ENCODE measurements at regions not wholly inside any gene's neighbourhood (a gene's known extent, or its start where the extent isn't known, plus 50 kb on each side); places are given as distances from the start of the nearest gene placed in this dataset.

DNA sequence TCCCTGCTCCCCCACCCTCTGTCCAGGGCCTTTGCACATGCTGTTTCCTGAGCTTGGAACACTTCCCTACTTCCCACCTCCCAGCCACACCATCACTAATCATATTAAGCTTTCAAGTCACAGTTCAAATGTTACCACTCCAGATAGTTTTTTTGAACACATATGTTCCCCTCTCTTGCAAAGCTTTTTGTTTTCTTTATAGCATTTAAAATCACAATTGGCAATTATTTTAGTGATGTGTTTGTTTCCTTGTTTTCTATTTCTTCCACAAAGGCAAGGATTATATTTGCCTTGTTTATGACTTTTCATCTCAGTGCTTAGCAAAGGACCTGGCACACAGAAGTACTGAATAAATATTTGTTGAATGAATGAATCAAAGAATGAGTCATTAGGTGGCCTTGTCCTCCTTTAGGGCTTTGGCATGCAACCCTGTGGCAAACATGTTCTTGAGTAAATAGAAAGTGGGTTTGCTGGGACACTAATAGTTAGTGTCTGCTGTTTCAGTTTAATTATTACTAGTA is 386.8 kb downstream of the FGF10 start:
- DNase-seq, result no peak
- TF ChIP-seq GATA1 (IDR thresholded peaks at IDR 0.05; ENCODE audit: low read depth, low read length) (no peak), POLR2A (IDR thresholded peaks at IDR 0.05; ENCODE audit: low read length) (no peak)

DNA sequence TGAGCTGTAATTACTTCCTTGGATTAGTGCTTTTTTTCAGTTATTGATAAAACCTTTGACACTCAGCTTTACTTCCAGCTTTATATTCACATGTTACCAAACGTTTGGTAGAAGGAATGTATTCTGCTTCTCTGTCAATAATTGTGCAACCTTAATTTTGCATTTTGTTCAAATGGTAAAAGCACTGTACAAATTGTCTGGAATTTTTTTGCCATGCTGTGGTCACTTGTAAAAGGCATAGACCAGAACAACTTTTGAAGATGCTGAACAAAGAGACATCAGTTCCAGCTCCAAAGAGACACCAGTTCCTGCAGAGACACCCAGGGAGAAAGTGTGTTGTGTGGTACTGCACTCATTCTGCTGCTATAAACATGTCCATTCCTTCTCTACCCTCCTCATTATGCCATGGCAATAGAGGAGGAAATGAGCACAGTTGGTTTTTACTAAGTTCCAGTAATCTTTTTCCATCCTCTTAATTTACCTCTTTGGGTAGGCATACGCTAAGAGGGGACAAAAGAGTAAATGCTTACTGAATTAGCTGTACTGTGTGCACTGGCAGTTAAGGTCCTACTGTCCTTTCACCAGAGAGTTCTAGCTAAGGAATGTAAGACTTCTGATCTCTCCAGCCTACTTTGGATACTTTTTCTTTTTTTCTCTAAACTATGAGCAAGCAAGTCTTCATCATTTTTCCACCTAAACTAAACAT is 387.4 kb downstream of the FGF10 start:
- no peak for TF ChIP-seq GATA1 (IDR thresholded peaks at IDR 0.05; ENCODE audit: low read depth, low read length)
- TF ChIP-seq POLR2A (IDR thresholded peaks at IDR 0.05; ENCODE audit: low read length), result no peak
- no peak for DNase-seq

DNA sequence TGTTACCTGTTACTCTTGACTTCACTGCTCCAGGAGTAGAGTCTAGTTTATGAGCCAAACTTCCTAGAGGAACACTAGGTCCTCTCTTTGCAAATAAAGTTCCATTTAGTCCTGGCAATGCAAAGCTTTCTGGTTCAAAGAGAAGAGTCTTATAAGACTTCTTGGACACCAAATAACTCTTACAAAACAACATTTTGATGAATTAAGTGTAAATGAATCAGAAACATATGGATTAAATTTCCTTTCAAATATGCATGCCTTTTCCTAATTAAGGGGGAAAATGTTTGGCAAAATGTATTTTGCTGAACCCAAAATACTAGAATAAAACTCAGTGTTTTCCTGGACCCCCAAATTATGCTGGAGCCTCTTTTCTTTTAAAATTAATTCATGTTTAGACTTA is 388.0 kb downstream of the FGF10 start:
- DNase-seq, result no peak
- TF ChIP-seq POLR2A (IDR thresholded peaks at IDR 0.05; ENCODE audit: low read length) (no peak), GATA1 (IDR thresholded peaks at IDR 0.05; ENCODE audit: low read depth, low read length) (no peak)

DNA sequence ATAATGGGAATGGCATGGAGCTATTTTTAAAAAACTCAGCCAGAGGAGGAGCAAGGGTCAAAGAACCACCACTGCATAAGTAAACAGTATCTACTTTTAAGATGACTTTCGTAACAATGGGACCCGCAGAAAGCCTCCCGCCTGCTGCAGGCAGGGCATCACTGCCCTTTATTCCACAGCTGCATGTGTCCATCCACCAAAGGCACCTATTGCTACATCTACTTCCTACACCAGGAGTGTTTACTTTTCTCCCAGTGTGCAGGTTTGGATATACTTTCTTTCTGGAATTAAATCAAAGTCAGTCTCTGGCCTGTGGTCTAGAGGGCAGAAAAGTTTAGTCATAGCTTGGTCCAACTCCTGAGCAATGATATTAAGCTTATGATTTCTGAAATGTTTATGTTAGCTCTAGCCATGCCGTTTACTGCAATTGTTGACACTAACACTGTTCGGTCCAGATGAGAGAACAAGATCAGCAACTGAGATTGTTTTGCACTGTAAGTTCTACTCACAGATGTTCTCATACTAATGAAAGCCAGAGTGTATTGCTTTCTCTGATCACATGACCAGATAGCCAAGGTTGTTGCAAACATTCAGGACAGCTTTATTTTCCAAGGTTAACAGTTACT is 391.5 kb downstream of the FGF10 start:
- TF ChIP-seq GATA1 (IDR thresholded peaks at IDR 0.05; ENCODE audit: low read depth, low read length) (no peak), POLR2A (IDR thresholded peaks at IDR 0.05; ENCODE audit: low read length) (no peak)
- DNase-seq, result no peak

DNA sequence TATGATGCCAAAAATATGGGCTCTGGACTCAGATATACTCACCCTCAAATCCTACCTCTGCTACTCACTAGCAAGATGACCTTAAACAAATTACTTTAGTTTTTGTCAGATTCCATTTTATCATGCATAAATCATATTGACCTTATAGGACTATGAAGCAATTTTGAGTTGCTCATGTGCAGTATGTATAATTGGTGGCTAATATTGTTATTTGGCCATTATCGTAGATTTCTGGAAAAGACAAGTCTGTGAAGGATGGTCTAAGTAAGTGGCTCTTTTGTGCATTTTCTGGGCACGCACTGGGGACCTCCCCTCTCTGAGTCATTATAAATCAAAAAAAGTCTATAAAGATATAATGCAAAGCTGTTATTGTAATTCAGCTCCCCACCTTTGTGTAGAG is 393.0 kb downstream of the FGF10 start:
- DNase-seq, result no peak
- TF ChIP-seq GATA1 (IDR thresholded peaks at IDR 0.05; ENCODE audit: low read depth, low read length) (no peak), POLR2A (IDR thresholded peaks at IDR 0.05; ENCODE audit: low read length) (no peak)

DNA sequence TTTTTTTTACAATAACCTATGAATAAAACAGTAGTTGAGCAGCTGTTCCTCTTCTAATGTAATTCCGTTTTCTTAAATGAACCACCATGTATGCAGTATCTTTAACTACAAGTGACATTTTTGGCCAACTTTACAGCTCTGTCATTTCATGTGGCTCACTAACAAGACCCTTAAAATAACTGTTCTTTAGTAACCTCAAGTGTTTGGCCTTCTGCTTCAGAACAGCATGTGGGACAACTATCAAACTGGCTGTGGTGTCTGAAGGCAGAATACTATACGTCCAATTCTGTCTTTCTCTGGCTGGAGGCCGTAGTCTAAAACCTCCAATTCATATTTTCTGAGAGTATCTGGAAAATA is 391.4 kb downstream of the NNT start:
- TF ChIP-seq GATA1 (IDR thresholded peaks at IDR 0.05; ENCODE audit: low read depth, low read length), result no peak
- TF ChIP-seq POLR2A (IDR thresholded peaks at IDR 0.05; ENCODE audit: low read length), result no peak
- no peak for DNase-seq

DNA sequence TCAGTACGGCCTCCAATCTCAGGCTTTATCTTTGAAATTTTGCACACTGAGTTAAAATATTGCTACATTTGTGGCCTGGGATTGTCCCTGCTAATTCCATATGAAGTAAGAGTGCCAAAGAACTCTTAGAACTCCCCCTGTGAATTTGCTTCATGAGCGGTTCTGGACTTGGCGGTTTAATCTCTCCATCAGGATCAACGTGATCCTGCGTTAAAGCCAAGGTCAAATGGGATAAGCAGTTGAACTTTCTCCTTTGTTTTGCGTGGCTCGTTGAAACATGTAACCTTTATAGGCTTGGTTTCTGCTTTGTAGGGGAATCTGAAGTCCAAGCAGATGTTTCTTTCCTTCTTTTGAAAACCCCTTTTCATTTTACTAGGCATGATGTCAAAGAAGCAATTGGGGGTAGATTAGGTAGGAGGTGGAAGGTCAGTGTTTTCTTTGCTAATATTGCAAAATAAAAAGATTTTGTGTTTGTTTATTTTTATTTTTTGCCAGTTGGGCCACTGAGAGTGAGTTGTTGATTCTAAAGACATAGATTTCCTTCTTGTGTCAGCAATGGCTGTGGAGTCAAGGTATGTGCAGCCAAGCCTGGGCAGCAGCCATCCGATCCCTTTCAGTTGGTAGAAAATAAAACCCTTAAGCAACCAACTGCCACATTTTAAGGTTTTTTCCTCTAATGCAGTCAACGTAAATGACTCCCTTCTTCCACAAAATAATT is 390.8 kb downstream of the NNT start:
- DNase-seq, result no peak
- TF ChIP-seq POLR2A (IDR thresholded peaks at IDR 0.05; ENCODE audit: low read length) (no peak), GATA1 (IDR thresholded peaks at IDR 0.05; ENCODE audit: low read depth, low read length) (no peak)

DNA sequence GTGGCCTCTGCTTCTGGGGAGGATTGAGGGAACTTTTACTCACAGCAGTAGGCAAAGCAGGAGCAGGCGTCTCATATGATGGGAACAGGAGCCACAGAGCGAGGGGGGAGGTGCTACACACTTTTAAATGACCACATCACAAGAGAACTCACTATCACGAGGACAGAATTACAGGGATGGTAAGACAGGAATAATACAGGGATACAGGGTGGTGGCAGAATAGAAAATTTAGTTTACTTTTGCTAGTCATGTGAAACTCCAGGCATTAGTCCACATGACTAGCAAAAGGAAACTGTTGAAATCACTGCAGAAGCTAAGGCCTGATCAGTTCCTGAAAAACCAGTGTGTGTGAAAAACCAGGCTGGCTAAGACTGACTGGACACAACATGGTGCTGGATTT is 382.4 kb downstream of the NNT start:
- DNase-seq, result no peak
- TF ChIP-seq GATA1 (IDR thresholded peaks at IDR 0.05; ENCODE audit: low read depth, low read length), result no peak
- TF ChIP-seq POLR2A (IDR thresholded peaks at IDR 0.05; ENCODE audit: low read length), result no peak

DNA sequence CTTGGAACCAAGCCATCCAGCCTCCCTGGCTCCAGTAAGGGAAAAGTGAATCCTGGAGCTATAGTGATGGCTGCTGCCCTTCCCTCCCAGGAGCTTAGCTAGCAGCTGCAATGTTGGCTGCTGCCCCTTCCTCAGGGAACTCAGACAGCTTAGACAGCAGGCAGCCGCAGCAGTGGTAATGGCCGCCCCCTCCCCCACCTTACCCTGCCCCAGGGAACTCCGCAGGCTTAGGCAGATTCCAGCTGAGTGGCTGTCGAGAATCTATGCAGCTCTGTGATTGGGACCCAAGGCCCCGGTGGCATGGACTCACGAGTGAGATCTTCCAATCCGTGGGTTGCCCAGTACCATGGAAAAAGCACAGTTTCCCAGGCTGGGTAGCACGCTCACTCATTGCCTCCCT is 378.6 kb downstream of the NNT start:
- DNase-seq, result no peak
- TF ChIP-seq GATA1 (IDR thresholded peaks at IDR 0.05; ENCODE audit: low read depth, low read length) (no peak), POLR2A (IDR thresholded peaks at IDR 0.05; ENCODE audit: low read length) (no peak)

DNA sequence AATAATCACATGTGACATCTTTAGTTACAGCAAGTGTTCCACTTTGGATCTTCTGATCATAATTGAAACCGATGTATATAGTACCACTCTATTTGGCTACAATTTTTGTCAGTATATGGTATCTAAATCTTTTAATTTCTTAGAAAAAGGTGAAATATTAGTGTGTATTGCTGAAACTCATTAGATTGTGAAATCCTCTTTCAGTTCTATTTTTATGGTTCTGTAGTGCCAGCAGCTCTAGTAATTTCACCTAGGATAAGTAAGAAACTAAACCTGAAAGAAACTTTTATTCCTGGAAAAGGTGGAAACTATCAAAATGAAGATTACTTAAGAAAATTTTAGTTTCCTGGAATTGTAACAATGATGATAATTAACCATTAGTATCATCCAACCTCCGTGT is 370.9 kb downstream of the NNT start:
- DNase-seq, result no peak

DNA sequence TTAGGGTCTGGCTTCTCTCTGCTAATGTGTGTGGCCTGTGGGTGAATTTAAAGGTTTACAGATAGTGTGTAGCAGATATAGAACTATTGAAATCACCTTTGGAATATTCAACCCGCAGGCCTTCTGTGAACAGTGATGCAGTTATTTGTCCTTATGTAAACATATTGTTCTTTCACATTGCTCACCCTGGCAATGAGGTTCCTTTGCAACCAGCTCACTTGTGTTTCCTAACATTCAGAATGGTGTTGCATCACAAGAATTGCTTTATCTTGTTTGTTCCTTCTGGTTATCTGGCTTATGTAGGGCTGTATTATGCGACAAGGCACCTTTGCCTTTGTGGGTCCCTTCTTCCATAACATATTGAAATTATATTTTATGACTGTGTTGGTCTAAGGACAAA is 370.3 kb downstream of the NNT start:
- TF ChIP-seq POLR2A (IDR thresholded peaks at IDR 0.05; ENCODE audit: low read length) (no peak), GATA1 (IDR thresholded peaks at IDR 0.05; ENCODE audit: low read depth, low read length) (no peak)
- DNase-seq, result no peak

More for the DNA sequence above, 370.9 kb downstream of the NNT start:
- TF ChIP-seq POLR2A (IDR thresholded peaks at IDR 0.05; ENCODE audit: low read length), result no peak
- no peak for TF ChIP-seq GATA1 (IDR thresholded peaks at IDR 0.05; ENCODE audit: low read depth, low read length)

DNA sequence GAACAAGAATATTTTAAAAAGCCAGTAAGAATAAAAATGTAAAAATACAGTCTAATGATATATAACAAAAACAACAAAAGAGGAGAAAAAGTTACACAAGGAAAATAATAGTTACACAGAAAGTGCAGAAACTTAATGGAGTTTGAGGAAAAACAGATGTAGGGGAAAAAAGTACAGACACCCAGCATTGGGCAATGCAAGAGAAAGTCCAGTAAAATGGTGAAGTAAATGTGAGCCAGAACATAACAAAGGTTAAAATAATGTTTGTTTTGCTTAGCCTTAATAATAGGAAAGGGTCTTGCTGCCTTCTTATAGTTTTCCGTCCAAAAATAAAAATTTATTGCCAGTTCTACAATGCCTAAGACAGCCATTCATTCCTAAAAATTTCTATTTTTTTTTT is 364.2 kb downstream of the NNT start:
- DNase-seq, result no peak
- TF ChIP-seq GATA1 (IDR thresholded peaks at IDR 0.05; ENCODE audit: low read depth, low read length) (no peak), POLR2A (IDR thresholded peaks at IDR 0.05; ENCODE audit: low read length) (no peak)

DNA sequence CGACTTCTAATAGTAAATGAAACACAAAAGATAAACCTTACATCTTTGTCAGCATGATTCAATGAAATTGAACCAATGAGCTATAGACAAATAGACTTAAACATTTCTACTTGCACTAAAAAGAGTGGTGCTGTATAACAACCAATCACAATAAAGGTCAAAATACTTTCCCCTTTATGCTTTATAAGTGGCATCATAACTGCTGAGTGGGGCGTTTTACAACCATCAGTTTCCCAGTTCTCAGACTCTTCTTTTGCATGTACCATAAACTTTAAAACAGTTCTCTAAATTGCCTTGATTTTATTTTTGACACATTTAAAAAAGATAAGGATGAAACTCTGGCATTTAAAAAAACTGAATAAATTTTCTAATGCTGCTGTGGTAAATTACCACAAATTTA is 356.2 kb downstream of the NNT start:
- no peak for TF ChIP-seq POLR2A (IDR thresholded peaks at IDR 0.05; ENCODE audit: low read length)
- TF ChIP-seq GATA1 (IDR thresholded peaks at IDR 0.05; ENCODE audit: low read depth, low read length), result no peak
- no peak for DNase-seq

DNA sequence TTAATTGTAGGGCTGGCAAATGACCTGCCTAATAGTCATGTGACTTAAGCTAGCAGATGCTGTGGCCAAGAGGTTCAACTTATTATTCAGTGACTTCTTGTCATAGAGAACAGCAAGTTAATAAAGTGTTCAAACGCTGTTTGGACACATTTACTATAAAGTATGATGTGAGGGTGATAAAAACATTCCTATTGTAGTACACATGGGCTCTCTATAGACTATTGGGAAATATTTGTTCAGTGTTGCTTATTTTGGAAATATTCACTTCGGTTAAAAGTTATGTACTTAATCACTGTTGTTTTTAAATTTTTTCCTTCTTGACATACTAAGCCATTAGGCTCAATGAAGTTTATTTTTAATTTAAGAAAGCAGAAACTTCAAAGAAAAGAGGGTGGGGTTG is 345.0 kb downstream of the NNT start:
- TF ChIP-seq POLR2A (IDR thresholded peaks at IDR 0.05; ENCODE audit: low read length) (no peak), GATA1 (IDR thresholded peaks at IDR 0.05; ENCODE audit: low read depth, low read length) (no peak)
- DNase-seq, result no peak
